ENCODE measurements at regions not wholly inside any gene's neighbourhood (a gene's known extent, or its start where the extent isn't known, plus 50 kb on each side); places are given as distances from the start of the nearest gene placed in this dataset.
"Not testable (repeated sequence)": the region's sequence is repeated elsewhere in the genome, so short reads cannot be mapped to it uniquely, and the experiment has no call there.

- no peak overlapping the region for H3K9ac ChIP-seq (ENCODE audit: control insufficient read depth, extremely low read depth, insufficient read depth, low read length)
- dilution Hi-C loops (cut with MboI; ENCODE audit: extremely low pct_ligation_motif_present, low sequenced_read_pairs): no loop called here
These were observed 385.9 kb upstream of the NOCT start for GRCh38 chr4:138629669-138630068.

GRCh38 chr4:138627096-138627495 lies 384.9 kb upstream of the SLC7A11 start:
- dilution Hi-C loops (cut with MboI; ENCODE audit: extremely low pct_ligation_motif_present, low sequenced_read_pairs): no loop called here

More at GRCh38 chr4:138629669-138630068, 385.9 kb upstream of the NOCT start:
- FAIRE-seq (no peak), DNase-seq (ENCODE audit: low read depth, low spot score) (no peak)
- no peaks in the 10 kb centered on the region for H3K27me3 ChIP-seq (ENCODE audit: control insufficient read depth, extremely low read depth, insufficient read depth, low read length)
- H3K4me1 ChIP-seq (ENCODE audit: control insufficient read depth, extremely low read depth, insufficient read depth, low read length): no peaks in the 10 kb centered on the region
- no peak overlapping the region for H3K27ac ChIP-seq (ENCODE audit: control insufficient read depth, insufficient read depth, low read length)
- no peak overlapping the region for H3K4me3 ChIP-seq (ENCODE audit: control insufficient read depth in 2 of 3, extremely low read depth in 1 of 3, insufficient read depth in 2 of 3, low read depth in 1 of 3, low read length in 3 of 3)
- H3K9me3 ChIP-seq (ENCODE audit: control insufficient read depth, low read depth, low read length): no peaks in the 10 kb centered on the region
- H3K4me2 ChIP-seq (ENCODE audit: control insufficient read depth, extremely low read depth, insufficient read depth, low read depth, low read length): no peak overlapping the region
- TF ChIP-seq CTCF (optimal IDR thresholded peaks at IDR 0.05 in 1 of 3, IDR thresholded peaks at IDR 0.05 in 1 of 3, conservative IDR thresholded peaks at IDR 0.05 in 1 of 3; ENCODE audit: extremely low read depth in 1 of 3, insufficient read depth in 2 of 3, low read length in 3 of 3): no peak
- no peak for TF ChIP-seq EZH2 (IDR thresholded peaks at IDR 0.05; ENCODE audit: low read length)
- no peaks in the 10 kb centered on the region for H4K20me1 ChIP-seq (ENCODE audit: control insufficient read depth, extremely low read depth, insufficient read depth, low read length)
- H3K36me3 ChIP-seq (ENCODE audit: control insufficient read depth in 2 of 2, extremely low read depth in 1 of 2, insufficient read depth in 2 of 2, low read length in 2 of 2): no peaks in the 10 kb centered on the region
- H3K9me1 ChIP-seq (ENCODE audit: control insufficient read depth, extremely low read depth, insufficient read depth, low read length): no peaks in the 10 kb centered on the region
- H2AFZ ChIP-seq (ENCODE audit: control insufficient read depth, low read length): no peak overlapping the region
- no peaks in the 10 kb centered on the region for H3K79me2 ChIP-seq (ENCODE audit: control insufficient read depth, insufficient read depth, low read length)

GRCh38 chr4:138622362-138622761 lies 380.2 kb upstream of the SLC7A11 start:
- H3K9me3 ChIP-seq (ENCODE audit: control insufficient read depth, low read depth, low read length); H2AFZ ChIP-seq (ENCODE audit: control insufficient read depth, low read length); H3K36me3 ChIP-seq (ENCODE audit: control insufficient read depth in 2 of 2, extremely low read depth in 1 of 2, insufficient read depth in 2 of 2, low read length in 2 of 2); H3K4me2 ChIP-seq (ENCODE audit: control insufficient read depth, extremely low read depth, insufficient read depth, low read depth, low read length); H3K4me1 ChIP-seq (ENCODE audit: control insufficient read depth, extremely low read depth, insufficient read depth, low read length); H4K20me1 ChIP-seq (ENCODE audit: control insufficient read depth, extremely low read depth, insufficient read depth, low read length); dilution Hi-C loops (cut with MboI; ENCODE audit: extremely low pct_ligation_motif_present, low sequenced_read_pairs); H3K4me3 ChIP-seq (ENCODE audit: control insufficient read depth in 2 of 3, extremely low read depth in 1 of 3, insufficient read depth in 2 of 3, low read depth in 1 of 3, low read length in 3 of 3); H3K79me2 ChIP-seq (ENCODE audit: control insufficient read depth, insufficient read depth, low read length); H3K27ac ChIP-seq (ENCODE audit: control insufficient read depth, insufficient read depth, low read length); DNase-seq (ENCODE audit: low read depth, low spot score); H3K9me1 ChIP-seq (ENCODE audit: control insufficient read depth, extremely low read depth, insufficient read depth, low read length); H3K27me3 ChIP-seq (ENCODE audit: control insufficient read depth, extremely low read depth, insufficient read depth, low read length); H3K9ac ChIP-seq (ENCODE audit: control insufficient read depth, extremely low read depth, insufficient read depth, low read length); FAIRE-seq: not testable (repeated sequence)

More at GRCh38 chr4:138627096-138627495, 384.9 kb upstream of the SLC7A11 start:
- DNase-seq (ENCODE audit: low read depth, low spot score) (no peak), FAIRE-seq (no peak)
- Histone ChIP-seq H3K9me3 (ENCODE audit: control insufficient read depth, low read depth, low read length) (no peaks in the 10 kb centered on the region), H3K4me3 (ENCODE audit: control insufficient read depth in 2 of 3, extremely low read depth in 1 of 3, insufficient read depth in 2 of 3, low read depth in 1 of 3, low read length in 3 of 3) (no peak overlapping the region), H3K27ac (ENCODE audit: control insufficient read depth, insufficient read depth, low read length) (no peak overlapping the region), H3K4me1 (ENCODE audit: control insufficient read depth, extremely low read depth, insufficient read depth, low read length) (no peaks in the 10 kb centered on the region), H3K9me1 (ENCODE audit: control insufficient read depth, extremely low read depth, insufficient read depth, low read length) (no peaks in the 10 kb centered on the region), H2AFZ (ENCODE audit: control insufficient read depth, low read length) (no peak overlapping the region), H4K20me1 (ENCODE audit: control insufficient read depth, extremely low read depth, insufficient read depth, low read length) (no peaks in the 10 kb centered on the region), H3K9ac (ENCODE audit: control insufficient read depth, extremely low read depth, insufficient read depth, low read length) (no peak overlapping the region), H3K27me3 (ENCODE audit: control insufficient read depth, extremely low read depth, insufficient read depth, low read length) (no peaks in the 10 kb centered on the region), H3K4me2 (ENCODE audit: control insufficient read depth, extremely low read depth, insufficient read depth, low read depth, low read length) (no peak overlapping the region), H3K36me3 (ENCODE audit: control insufficient read depth in 2 of 2, extremely low read depth in 1 of 2, insufficient read depth in 2 of 2, low read length in 2 of 2) (no peaks in the 10 kb centered on the region), H3K79me2 (ENCODE audit: control insufficient read depth, insufficient read depth, low read length) (no peaks in the 10 kb centered on the region)
- TF ChIP-seq CTCF (optimal IDR thresholded peaks at IDR 0.05 in 1 of 3, IDR thresholded peaks at IDR 0.05 in 1 of 3, conservative IDR thresholded peaks at IDR 0.05 in 1 of 3; ENCODE audit: extremely low read depth in 1 of 3, insufficient read depth in 2 of 3, low read length in 3 of 3) (no peak), EZH2 (IDR thresholded peaks at IDR 0.05; ENCODE audit: low read length) (no peak)
